SK-N-SH treated with all-trans-retinoic acid at 6 μM for 48 hours (cell line): ENCODE measurements at regions not wholly inside any gene's neighbourhood (a gene's known extent, or its start where the extent isn't known, plus 50 kb on each side); places are given as distances from the start of the nearest gene placed in this dataset.

Experiments
- OSR1 ChIP-seq: fragments of 250-450 bp; sonication (Bioruptor Pico); IDR thresholded peaks from 2 replicates; pipeline ENCODE4 v1.8.0; 2022; ENCODE audit warnings: moderate library complexity, mild to moderate bottlenecking, inconsistent platforms
- SNAI2 ChIP-seq: fragments of 250-450 bp; sonication (Bioruptor Pico); IDR thresholded peaks from 2 replicates; pipeline ENCODE4 v1.5.0; 2020; ENCODE audit warnings: mild to moderate bottlenecking, moderate library complexity
- TCF4 ChIP-seq: fragments of 250-450 bp; sonication (Bioruptor Pico); IDR thresholded peaks from 2 replicates; pipeline ENCODE4 v1.8.0; 2021; ENCODE audit warnings: mild to moderate bottlenecking, moderate library complexity, borderline replicate concordance
- ZFP30 ChIP-seq: fragments of 450-650 bp; formaldehyde crosslinking; IDR thresholded peaks from 2 replicates; pipeline ENCODE4 v1.5.0; 2022; ENCODE audit warnings: mild to moderate bottlenecking, moderate library complexity
- ZNF565 ChIP-seq: fragments of 450-650 bp; formaldehyde crosslinking; conservative IDR thresholded peaks from 2 replicates; pipeline ENCODE4 v1.5.0; 2020; ENCODE audit warnings: low read depth, mild to moderate bottlenecking, moderate library complexity
- TF ChIP-seq, protein P1 (sequence below): fragments of 250-450 bp; sonication (Bioruptor Pico); IDR thresholded peaks from 2 replicates; pipeline ENCODE4 v1.5.1; 2020; ENCODE audit warnings: low read depth, mild to moderate bottlenecking, moderate library complexity

DNA sequence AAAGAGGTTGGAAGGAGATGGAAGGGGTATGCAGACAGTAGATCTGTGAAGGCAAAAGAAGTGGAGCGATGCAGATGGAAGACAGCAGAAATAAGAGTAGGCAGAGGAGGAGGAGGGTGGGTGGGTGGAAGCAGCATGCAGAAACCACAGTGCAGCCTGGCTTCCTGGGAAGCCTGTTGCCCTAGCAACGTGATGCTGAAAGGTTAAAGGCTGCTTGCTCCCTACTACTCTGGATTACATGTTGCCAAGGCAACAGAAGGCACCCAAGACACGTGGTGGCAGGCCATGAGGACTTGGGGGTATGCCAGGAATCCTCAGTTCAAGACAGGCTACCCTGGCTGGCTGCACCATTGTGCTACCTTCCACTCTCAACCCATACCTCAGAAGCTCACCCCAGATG, 129.6 kb downstream of the GRIN2B start:
- TF ChIP-seq ZNF565 (no peak), ZFP30 (no peak), SNAI2 (no peak), TCF4 (CRISPR knock-in tag) (no peak), OSR1 (CRISPR knock-in tag) (no peak)
- TF ChIP-seq, protein P1, sequence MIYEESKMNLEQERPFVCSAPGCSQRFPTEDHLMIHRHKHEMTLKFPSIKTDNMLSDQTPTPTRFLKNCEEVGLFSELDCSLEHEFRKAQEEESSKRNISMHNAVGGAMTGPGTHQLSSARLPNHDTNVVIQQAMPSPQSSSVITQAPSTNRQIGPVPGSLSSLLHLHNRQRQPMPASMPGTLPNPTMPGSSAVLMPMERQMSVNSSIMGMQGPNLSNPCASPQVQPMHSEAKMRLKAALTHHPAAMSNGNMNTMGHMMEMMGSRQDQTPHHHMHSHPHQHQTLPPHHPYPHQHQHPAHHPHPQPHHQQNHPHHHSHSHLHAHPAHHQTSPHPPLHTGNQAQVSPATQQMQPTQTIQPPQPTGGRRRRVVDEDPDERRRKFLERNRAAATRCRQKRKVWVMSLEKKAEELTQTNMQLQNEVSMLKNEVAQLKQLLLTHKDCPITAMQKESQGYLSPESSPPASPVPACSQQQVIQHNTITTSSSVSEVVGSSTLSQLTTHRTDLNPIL (CRISPR knock-in tag), result no peak
